IMR-90 (cell line): ENCODE measurements at regions not wholly inside any gene's neighbourhood (a gene's known extent, or its start where the extent isn't known, plus 50 kb on each side); places are given as distances from the start of the nearest gene placed in this dataset.

Experiments used
- ATAC-seq: fragments of 200-7000 bp; cut with Tn5 transposase; 2 replicates; pipeline ENCODE4 v1.9.1; 2020; ENCODE audit warnings: low read depth, mild to moderate bottlenecking, moderate library complexity
- BruUV-seq: library from RNA; stranded (reverse); fragments of 400-500 nt; replicated peaks from 2 replicates; lab custom pipeline; 2021; lab: Mats Ljungman, UMichigan
- CTCF ChIA-PET: fragments of 300-600 bp; formaldehyde crosslinking; extraction: SDS; loops from one replicate; lab custom pipeline; 2021; ENCODE audit warnings: antibody characterized with exemption; lab: Yijun Ruan, JAX
- POLR2A ChIA-PET: fragments of 300-600 bp; sonication (Branson Sonifier 250); formaldehyde crosslinking; loops from one replicate; lab custom pipeline; 2022; ENCODE audit warnings: antibody characterized with exemption; ENCODE audit not compliant: unreplicated experiment; lab: Charles Lee
- DNase-seq: peaks from one replicate; pipeline ENCODE4 v3.0.0; 2013
- H2AFZ ChIP-seq: replicated peaks from 2 replicates; pipeline ENCODE3; 2013; ENCODE audit warnings: low read length, mild to moderate bottlenecking; ENCODE audit not compliant: poor library complexity
- H2AK5ac ChIP-seq: 2 replicates; pipeline ENCODE4 v1.6.1; 2013; ENCODE audit warnings: low read depth, low read length, inconsistent platforms
- H2AK9ac ChIP-seq: replicated peaks from 2 replicates; pipeline ENCODE3; 2013; ENCODE audit warnings: mild to moderate bottlenecking, low read depth, low read length, moderate library complexity; ENCODE audit not compliant: poor library complexity
- H2BK120ac ChIP-seq: 2 replicates; pipeline ENCODE4 v1.6.1; 2013; ENCODE audit warnings: low read depth, low read length, inconsistent platforms
- H2BK15ac ChIP-seq: 3 replicates; pipeline ENCODE4 v1.6.1; 2013; ENCODE audit warnings: low read depth, low read length, inconsistent platforms
- H2BK20ac ChIP-seq: 2 replicates; pipeline ENCODE4 v1.6.1; 2013; ENCODE audit warnings: low read depth, mild to moderate bottlenecking, inconsistent platforms, low read length, moderate library complexity
- H2BK5ac ChIP-seq: 2 replicates; pipeline ENCODE4 v1.6.1; 2013; ENCODE audit warnings: mild to moderate bottlenecking, low read depth, low read length, inconsistent platforms; ENCODE audit not compliant: poor library complexity, severe bottlenecking
- H3K14ac ChIP-seq: replicated peaks from 2 replicates; pipeline ENCODE4 v1.6.1; 2013; ENCODE audit warnings: low read depth, low read length, inconsistent platforms
- H3K18ac ChIP-seq: 2 replicates; pipeline ENCODE4 v1.6.1; 2013; ENCODE audit warnings: low read depth, low read length, control low read depth
- H3K23ac ChIP-seq: 2 replicates; pipeline ENCODE4 v1.6.1; 2013; ENCODE audit warnings: low read depth, low read length, inconsistent platforms
- H3K27ac ChIP-seq: 2 replicates; pipeline ENCODE4 v1.5.1; 2013; ENCODE audit warnings: mild to moderate bottlenecking, control low read depth, low read length; ENCODE audit not compliant: insufficient read depth
- H3K27me3 ChIP-seq: 2 replicates; pipeline ENCODE4 v1.6.1; 2013; ENCODE audit warnings: low read length; ENCODE audit not compliant: control insufficient read depth, insufficient read depth
- H3K36me3 ChIP-seq: 2 replicates; pipeline ENCODE4 v1.6.1; 2013; ENCODE audit warnings: low read length, mixed read lengths; ENCODE audit not compliant: control insufficient read depth, insufficient read depth
- H3K4ac ChIP-seq: 2 replicates; pipeline ENCODE4 v1.6.1; 2013; ENCODE audit warnings: low read depth, low read length, inconsistent platforms
- H3K4me1 ChIP-seq: 2 replicates; pipeline ENCODE4 v1.6.1; 2013; ENCODE audit warnings: low read length, mixed read lengths; ENCODE audit not compliant: control insufficient read depth, insufficient read depth
- H3K4me2 ChIP-seq: 2 replicates; pipeline ENCODE4 v1.6.1; 2013; ENCODE audit warnings: low read depth, mild to moderate bottlenecking, control low read depth, low read length, moderate library complexity
- H3K4me3 ChIP-seq: 2 replicates; pipeline ENCODE4 v1.5.1; 2013; ENCODE audit warnings: low read depth, mild to moderate bottlenecking, control low read depth, low read length, moderate library complexity; ENCODE audit not compliant: insufficient read depth
- H3K56ac ChIP-seq: 2 replicates; pipeline ENCODE4 v1.6.1; 2013; ENCODE audit warnings: low read length, inconsistent platforms; ENCODE audit not compliant: insufficient read depth; ENCODE audit errors: extremely low read depth
- H3K79me1 ChIP-seq, 2 experiments: 2 replicates each; pipeline ENCODE4 v1.6.1; 2013; ENCODE audit warnings: low read length in 2 of 2, inconsistent platforms in 1 of 2, low read depth in 1 of 2
- H3K9ac ChIP-seq: 2 replicates; pipeline ENCODE4 v1.6.1; 2013; ENCODE audit warnings: low read depth, low read length, control low read depth
- H3K9me1 ChIP-seq: 2 replicates; pipeline ENCODE4 v1.6.1; 2013; ENCODE audit warnings: low read length, inconsistent platforms; ENCODE audit not compliant: insufficient read depth
- H3K9me3 ChIP-seq: 2 replicates; pipeline ENCODE4 v1.6.1; 2013; ENCODE audit warnings: low read length; ENCODE audit not compliant: control insufficient read depth, insufficient read depth
- H4K20me1 ChIP-seq: 2 replicates; pipeline ENCODE4 v1.6.1; 2013; ENCODE audit warnings: low read length, inconsistent platforms; ENCODE audit not compliant: insufficient read depth
- H4K5ac ChIP-seq: 2 replicates; pipeline ENCODE4 v1.6.1; 2013; ENCODE audit warnings: mild to moderate bottlenecking, low read depth, low read length, control low read depth
- H4K8ac ChIP-seq, 2 experiments: 2 replicates each; pipeline ENCODE4 v1.6.1; 2013; ENCODE audit warnings: low read depth in 2 of 2, low read length in 2 of 2, control low read depth in 1 of 2, inconsistent platforms in 1 of 2
- H4K91ac ChIP-seq: 2 replicates; pipeline ENCODE4 v1.6.1; 2013; ENCODE audit warnings: low read depth, low read length, inconsistent platforms; ENCODE audit not compliant: insufficient read depth
- CEBPB ChIP-seq: IDR thresholded peaks from 2 replicates; pipeline ENCODE4 v1.6.1; 2012; ENCODE audit warnings: low read depth, low read length, improper control_type of control experiment
- CHD1 ChIP-seq: IDR thresholded peaks from 2 replicates; pipeline ENCODE4 v1.6.1; 2012; ENCODE audit warnings: low read depth, low read length, improper control_type of control experiment
- MAZ ChIP-seq: IDR thresholded peaks from 2 replicates; pipeline ENCODE4 v1.6.1; 2012; ENCODE audit warnings: low read depth, mild to moderate bottlenecking, low read length, improper control_type of control experiment, moderate library complexity, borderline replicate concordance
- POLR2A ChIP-seq: IDR thresholded peaks from 2 replicates; pipeline ENCODE4 v1.6.1; 2012; ENCODE audit warnings: mild to moderate bottlenecking, low read depth, low read length
- RFX5 ChIP-seq: IDR thresholded peaks from 2 replicates; pipeline ENCODE4 v1.8.0; 2012; ENCODE audit warnings: low read depth, mild to moderate bottlenecking, low read length, moderate library complexity
- WGBS, 2 experiments: methylation state at CpG; one replicate each; pipeline versions ENCODE4 v1.1.5 to v1.1.7; 2013; ENCODE audit warnings: missing lambda C conversion rate in 2 of 2; ENCODE audit not compliant: insufficient read length in 1 of 2; ENCODE audit errors: extremely low coverage in 2 of 2; 5-methylcytosine and 5-hydroxymethylcytosine counted together
- dilution Hi-C: fragments of 300-500 bp; cut with HindIII; formaldehyde crosslinking; loops from one replicate; pipeline ENCODE4 v1.14.3; 2018; ENCODE audit warnings: low sequenced_read_pairs; ENCODE audit not compliant: unreplicated experiment
- in situ Hi-C: fragments of 300-500 bp; cut with MboI; formaldehyde crosslinking; loops from 3 replicates; pipeline ENCODE4 v1.14.3; 2019; ENCODE audit warnings: low sequenced_read_pairs, inconsistent platforms, mixed read lengths
- intact Hi-C: fragments of 100-400 bp; cut with micrococcal nuclease; formaldehyde crosslinking; loops from 2 replicates; pipeline ENCODE4 v1.10.0; 2022
- TF ChIP-seq, protein P1 (sequence below): fragments of 150-350 bp; IDR thresholded peaks from 2 replicates; pipeline ENCODE4 v1.6.1; 2016; ENCODE audit warnings: low read depth, mild to moderate bottlenecking, low read length, moderate library complexity, borderline replicate concordance

DNA sequence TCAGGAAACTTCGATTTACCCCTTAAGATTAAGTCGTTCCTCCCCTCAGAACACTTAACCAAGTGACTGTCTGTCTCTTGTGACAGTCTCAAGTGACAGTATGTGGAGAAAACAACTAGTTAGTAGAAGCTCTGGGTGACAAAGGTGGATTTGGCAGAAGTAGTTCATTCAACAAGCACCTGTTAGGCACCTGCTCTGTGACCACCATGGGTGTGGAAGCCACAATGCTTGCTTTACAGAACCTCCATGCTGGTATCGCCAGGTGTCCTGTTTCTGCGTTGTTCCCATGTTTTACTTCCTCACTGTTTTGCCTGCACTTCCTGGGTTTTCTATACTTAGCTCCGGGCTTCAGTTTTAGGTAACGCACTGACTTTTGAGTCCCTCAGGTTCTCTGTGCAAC is 337.4 kb upstream of the DCC start:
- intact Hi-C loops, result no loop called here
- no peak overlapping the region for H3K56ac ChIP-seq
- TF ChIP-seq POLR2A, result no peak
- no peak for TF ChIP-seq RFX5
- no peak for TF ChIP-seq CEBPB
- no peak for TF ChIP-seq CHD1
- TF ChIP-seq, protein P1, sequence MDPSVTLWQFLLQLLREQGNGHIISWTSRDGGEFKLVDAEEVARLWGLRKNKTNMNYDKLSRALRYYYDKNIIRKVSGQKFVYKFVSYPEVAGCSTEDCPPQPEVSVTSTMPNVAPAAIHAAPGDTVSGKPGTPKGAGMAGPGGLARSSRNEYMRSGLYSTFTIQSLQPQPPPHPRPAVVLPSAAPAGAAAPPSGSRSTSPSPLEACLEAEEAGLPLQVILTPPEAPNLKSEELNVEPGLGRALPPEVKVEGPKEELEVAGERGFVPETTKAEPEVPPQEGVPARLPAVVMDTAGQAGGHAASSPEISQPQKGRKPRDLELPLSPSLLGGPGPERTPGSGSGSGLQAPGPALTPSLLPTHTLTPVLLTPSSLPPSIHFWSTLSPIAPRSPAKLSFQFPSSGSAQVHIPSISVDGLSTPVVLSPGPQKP, result no peak
- no peak for TF ChIP-seq MAZ
- no peak overlapping the region for H3K4me2 ChIP-seq
- ChIA-PET POLR2A (no interaction called here), CTCF (no interaction called here)
- H3K9me3 ChIP-seq, result peaks cover 18% of the 10 kb centered on the region; the same call in 1 of the 2 replicates
- no peak overlapping the region for H3K9ac ChIP-seq
- H3K18ac ChIP-seq, result no peak overlapping the region
- no peak for DNase-seq
- no peak overlapping the region for H2AFZ ChIP-seq
- H3K4me3 ChIP-seq, result no peak overlapping the region
- dilution Hi-C loops, result no loop called here
- H2AK9ac ChIP-seq, result no peak overlapping the region
- H3K27ac ChIP-seq, result no peak overlapping the region
- H3K23ac ChIP-seq, result no peak overlapping the region
- H4K5ac ChIP-seq, result no peak overlapping the region
- H2BK20ac ChIP-seq, result no peak overlapping the region
- no peak overlapping the region for H2BK5ac ChIP-seq
- no peaks in the 10 kb centered on the region for H3K27me3 ChIP-seq
- H2AK5ac ChIP-seq, result no peak overlapping the region
- no peak overlapping the region for H3K14ac ChIP-seq
- H4K8ac ChIP-seq, result no peak overlapping the region
- H2BK120ac ChIP-seq, result no peak overlapping the region
- H4K91ac ChIP-seq, result no peak overlapping the region
- 52% methylated on average over 3 of the region's 6 CpGs; no CpG with 5 or more reads in 1 of the 2 experiments for WGBS, 2 experiments
- H3K4me1 ChIP-seq, result no peaks in the 10 kb centered on the region
- H3K79me1 ChIP-seq, result no peaks in the 10 kb centered on the region
- BruUV-seq, result no TSS peak
- no peaks in the 10 kb centered on the region for H3K9me1 ChIP-seq
- no peak overlapping the region for H3K4ac ChIP-seq
- H4K20me1 ChIP-seq, result no peaks in the 10 kb centered on the region
- H2BK15ac ChIP-seq, result no peak overlapping the region
- H3K36me3 ChIP-seq, result no peaks in the 10 kb centered on the region
- in situ Hi-C loops, result no loop called here
- no peak for ATAC-seq
